ENCODE measurements at regions not wholly inside any gene's neighbourhood (a gene's known extent, or its start where the extent isn't known, plus 50 kb on each side); places are given as distances from the start of the nearest gene placed in this dataset.

DNA sequence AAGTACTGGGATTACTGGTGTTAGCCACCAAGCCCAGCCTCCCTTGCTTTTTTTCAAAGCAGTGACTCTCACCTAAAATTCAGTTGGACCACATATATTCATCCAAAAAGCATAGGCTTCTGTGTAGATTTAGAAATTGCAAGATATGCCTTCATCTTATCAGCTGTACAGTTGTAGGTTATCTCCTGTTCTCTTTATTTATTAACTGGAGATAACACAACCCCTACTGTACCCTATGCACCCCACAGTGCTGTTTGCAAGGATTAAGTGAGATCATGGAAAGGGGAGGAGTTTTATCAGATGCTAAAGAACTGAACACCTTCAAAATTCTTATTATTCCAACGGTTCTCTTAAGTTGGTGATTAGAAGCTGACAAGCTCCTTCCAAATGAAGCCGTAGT is 164.4 kb upstream of the JARID2 start (continued):
- TF ChIP-seq, protein P1, sequence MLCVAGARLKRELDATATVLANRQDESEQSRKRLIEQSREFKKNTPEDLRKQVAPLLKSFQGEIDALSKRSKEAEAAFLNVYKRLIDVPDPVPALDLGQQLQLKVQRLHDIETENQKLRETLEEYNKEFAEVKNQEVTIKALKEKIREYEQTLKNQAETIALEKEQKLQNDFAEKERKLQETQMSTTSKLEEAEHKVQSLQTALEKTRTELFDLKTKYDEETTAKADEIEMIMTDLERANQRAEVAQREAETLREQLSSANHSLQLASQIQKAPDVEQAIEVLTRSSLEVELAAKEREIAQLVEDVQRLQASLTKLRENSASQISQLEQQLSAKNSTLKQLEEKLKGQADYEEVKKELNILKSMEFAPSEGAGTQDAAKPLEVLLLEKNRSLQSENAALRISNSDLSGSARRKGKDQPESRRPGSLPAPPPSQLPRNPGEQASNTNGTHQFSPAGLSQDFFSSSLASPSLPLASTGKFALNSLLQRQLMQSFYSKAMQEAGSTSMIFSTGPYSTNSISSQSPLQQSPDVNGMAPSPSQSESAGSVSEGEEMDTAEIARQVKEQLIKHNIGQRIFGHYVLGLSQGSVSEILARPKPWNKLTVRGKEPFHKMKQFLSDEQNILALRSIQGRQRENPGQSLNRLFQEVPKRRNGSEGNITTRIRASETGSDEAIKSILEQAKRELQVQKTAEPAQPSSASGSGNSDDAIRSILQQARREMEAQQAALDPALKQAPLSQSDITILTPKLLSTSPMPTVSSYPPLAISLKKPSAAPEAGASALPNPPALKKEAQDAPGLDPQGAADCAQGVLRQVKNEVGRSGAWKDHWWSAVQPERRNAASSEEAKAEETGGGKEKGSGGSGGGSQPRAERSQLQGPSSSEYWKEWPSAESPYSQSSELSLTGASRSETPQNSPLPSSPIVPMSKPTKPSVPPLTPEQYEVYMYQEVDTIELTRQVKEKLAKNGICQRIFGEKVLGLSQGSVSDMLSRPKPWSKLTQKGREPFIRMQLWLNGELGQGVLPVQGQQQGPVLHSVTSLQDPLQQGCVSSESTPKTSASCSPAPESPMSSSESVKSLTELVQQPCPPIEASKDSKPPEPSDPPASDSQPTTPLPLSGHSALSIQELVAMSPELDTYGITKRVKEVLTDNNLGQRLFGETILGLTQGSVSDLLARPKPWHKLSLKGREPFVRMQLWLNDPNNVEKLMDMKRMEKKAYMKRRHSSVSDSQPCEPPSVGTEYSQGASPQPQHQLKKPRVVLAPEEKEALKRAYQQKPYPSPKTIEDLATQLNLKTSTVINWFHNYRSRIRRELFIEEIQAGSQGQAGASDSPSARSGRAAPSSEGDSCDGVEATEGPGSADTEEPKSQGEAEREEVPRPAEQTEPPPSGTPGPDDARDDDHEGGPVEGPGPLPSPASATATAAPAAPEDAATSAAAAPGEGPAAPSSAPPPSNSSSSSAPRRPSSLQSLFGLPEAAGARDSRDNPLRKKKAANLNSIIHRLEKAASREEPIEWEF (IDR thresholded peaks at IDR 0.05; ENCODE audit: insufficient replicate concordance, low read depth, low read length), result no peak
- TF ChIP-seq CBX5 (IDR thresholded peaks at IDR 0.05; ENCODE audit: low read depth) (no peak), MTA3 (IDR thresholded peaks at IDR 0.05; ENCODE audit: borderline replicate concordance, low read length) (no peak), LARP7 (IDR thresholded peaks at IDR 0.05) (no peak), MEF2A (IDR thresholded peaks at IDR 0.05; ENCODE audit: insufficient read depth, low read depth, low read length) (no peak)
- TF ChIP-seq, protein P2, sequence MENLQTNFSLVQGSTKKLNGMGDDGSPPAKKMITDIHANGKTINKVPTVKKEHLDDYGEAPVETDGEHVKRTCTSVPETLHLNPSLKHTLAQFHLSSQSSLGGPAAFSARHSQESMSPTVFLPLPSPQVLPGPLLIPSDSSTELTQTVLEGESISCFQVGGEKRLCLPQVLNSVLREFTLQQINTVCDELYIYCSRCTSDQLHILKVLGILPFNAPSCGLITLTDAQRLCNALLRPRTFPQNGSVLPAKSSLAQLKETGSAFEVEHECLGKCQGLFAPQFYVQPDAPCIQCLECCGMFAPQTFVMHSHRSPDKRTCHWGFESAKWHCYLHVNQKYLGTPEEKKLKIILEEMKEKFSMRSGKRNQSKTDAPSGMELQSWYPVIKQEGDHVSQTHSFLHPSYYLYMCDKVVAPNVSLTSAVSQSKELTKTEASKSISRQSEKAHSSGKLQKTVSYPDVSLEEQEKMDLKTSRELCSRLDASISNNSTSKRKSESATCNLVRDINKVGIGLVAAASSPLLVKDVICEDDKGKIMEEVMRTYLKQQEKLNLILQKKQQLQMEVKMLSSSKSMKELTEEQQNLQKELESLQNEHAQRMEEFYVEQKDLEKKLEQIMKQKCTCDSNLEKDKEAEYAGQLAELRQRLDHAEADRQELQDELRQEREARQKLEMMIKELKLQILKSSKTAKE (IDR thresholded peaks at IDR 0.05; ENCODE audit: low read depth, poor library complexity, severe bottlenecking), result no peak

DNA sequence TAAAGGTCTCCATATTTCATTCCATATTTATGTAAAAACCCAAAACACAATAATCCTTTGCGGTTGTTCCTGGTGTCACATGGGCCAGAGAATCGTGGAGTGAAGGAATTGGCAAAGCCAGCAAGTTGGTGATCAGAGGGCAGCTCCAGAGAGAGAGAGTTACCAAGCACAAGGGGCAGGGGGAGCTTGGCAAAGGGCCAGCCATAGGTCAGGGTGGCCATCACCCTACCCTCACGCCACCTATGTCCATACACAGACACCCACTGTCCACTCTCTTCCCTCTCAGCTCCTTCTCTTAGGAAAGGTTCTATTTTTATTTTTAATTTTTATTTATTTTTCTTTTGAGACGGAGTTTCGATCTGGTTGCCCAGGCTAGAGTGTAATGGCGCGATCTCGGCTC is 163.2 kb upstream of the JARID2 start:
- no peak overlapping the region for H2AFZ ChIP-seq (ENCODE audit: control insufficient read depth, low read depth, low read length)
- H4K20me1 ChIP-seq (ENCODE audit: control insufficient read depth, insufficient read depth), result no peaks in the 10 kb centered on the region
- FAIRE-seq, result no peak
- no peak overlapping the region for H3K27ac ChIP-seq (ENCODE audit: control insufficient read depth, insufficient read depth)
- no peak overlapping the region for H3K4me2 ChIP-seq (ENCODE audit: control insufficient read depth, insufficient read depth)
- H3K79me2 ChIP-seq (ENCODE audit: control insufficient read depth, insufficient read depth, low read length), result no peaks in the 10 kb centered on the region
- TF ChIP-seq SIN3A (IDR thresholded peaks at IDR 0.05; ENCODE audit: low read depth, low read length) (no peak), NRF1 (conservative IDR thresholded peaks at IDR 0.05; ENCODE audit: low read depth, low read length) (no peak), DPF2 (IDR thresholded peaks at IDR 0.05) (no peak)
- ChIA-PET SMC1A (ENCODE audit: uncharacterized antibody, unreplicated experiment) (no interaction called here), RAD21 (ENCODE audit: unreplicated experiment) (no interaction called here), CTCF (no interaction called here), POLR2A (no interaction called here)
- in situ Hi-C loops (cut with MboI), result no loop called here
- 71% methylated on average over 8 of the region's 8 CpGs for WGBS (ENCODE audit: insufficient coverage, insufficient replicate concordance, low lambda C conversion rate, missing lambda C conversion rate)
- H3K4me1 ChIP-seq (ENCODE audit: control insufficient read depth, insufficient read depth, low read length), result no peaks in the 10 kb centered on the region
- intact Hi-C loops (cut with micrococcal nuclease; ENCODE audit: unreplicated experiment), result no loop called here
- no peaks in the 10 kb centered on the region for H3K27me3 ChIP-seq (replicated peaks in 1 of 2; ENCODE audit: control insufficient read depth in 2 of 2, insufficient read depth in 2 of 2, low read length in 1 of 2)
- no peaks in the 10 kb centered on the region for H3K36me3 ChIP-seq (ENCODE audit: control insufficient read depth in 2 of 2, insufficient read depth in 2 of 2, low read length in 1 of 2)
- no peak overlapping the region for H3K9ac ChIP-seq (ENCODE audit: control insufficient read depth, insufficient read depth, low read length)
- H3K9me3 ChIP-seq (replicated peaks; ENCODE audit: control insufficient read depth, insufficient read depth, low read length), result no peaks in the 10 kb centered on the region
- no peak for ATAC-seq
- no peak overlapping the region for H3K4me3 ChIP-seq
- BruUV-seq (replicated peaks), result no TSS peak
- DNase-seq (ENCODE audit: low read depth, low spot score), result no peak

Data from GM12878 (cell line).